K562 (cell line): ENCODE measurements at regions not wholly inside any gene's neighbourhood (a gene's known extent, or its start where the extent isn't known, plus 50 kb on each side); places are given as distances from the start of the nearest gene placed in this dataset.

Source experiments
- ATAC-seq: fragments of 200-7000 bp; cut with Tn5 transposase; 3 replicates; pipeline ENCODE4 v1.9.1; 2020; ENCODE audit warnings: moderate library complexity
- BruUV-seq: library from RNA; stranded (reverse); fragments of 400-500 nt; replicated peaks from 2 replicates; lab custom pipeline; 2021; lab: Mats Ljungman, UMichigan
- CTCF ChIA-PET: fragments of 300-600 bp; formaldehyde crosslinking; extraction: SDS; loops from one replicate; lab custom pipeline; 2021; ENCODE audit warnings: low intra/inter-chr PET ratio; lab: Yijun Ruan, JAX
- POLR2A ChIA-PET: fragments of 300-600, 350-650 bp; sonication (Branson Sonifier 250); formaldehyde crosslinking; extraction: SDS; loops from one replicate; lab custom pipeline; 2021; ENCODE audit warnings: antibody characterized with exemption, inconsistent platforms; lab: Yijun Ruan, JAX
- DNase-seq, 4 experiments: peaks; one replicate each; pipeline versions ENCODE4 v3.0.0 to v3.0.0-alpha.2; 2011 to 2018; ENCODE audit warnings: low spot score in 3 of 4, mixed read lengths in 3 of 4; ENCODE audit errors: extremely low read depth in 1 of 4
- FAIRE-seq: peaks from 2 replicates; lab custom pipeline; 2011; peaks lifted over from hg19 to GRCh38; lab: Jason Lieb, UNC
- H2AFZ ChIP-seq: 2 replicates; pipeline ENCODE4 v1.6.0; 2011; ENCODE audit warnings: low read depth, low read length, control low read depth, inconsistent platforms
- H3K27ac ChIP-seq: fragments of 200-600 bp; 3 replicates; pipeline ENCODE4 v1.8.0; 2011; ENCODE audit warnings: low read depth, mild to moderate bottlenecking, control low read depth, inconsistent platforms, low read length, moderate library complexity, mixed read lengths; ENCODE audit errors: extremely low read depth
- H3K27me3 ChIP-seq, 2 experiments: fragments of 300-600 bp in 1 of 2; 2 replicates in 1 of 2; 3 replicates in 1 of 2; pipeline versions ENCODE4 v1.6.0 to v1.8.0; 2011; ENCODE audit warnings: inconsistent platforms in 2 of 2, low read length in 2 of 2, mild to moderate bottlenecking in 1 of 2, mixed read lengths in 1 of 2, moderate library complexity in 1 of 2; ENCODE audit not compliant: control insufficient read depth in 2 of 2, insufficient read depth in 2 of 2
- H3K36me3 ChIP-seq: fragments of 300-600 bp; 3 replicates; pipeline ENCODE4 v1.8.0; 2011; ENCODE audit warnings: mild to moderate bottlenecking, low read length, inconsistent platforms; ENCODE audit not compliant: control insufficient read depth, insufficient read depth
- H3K4me1 ChIP-seq, 2 experiments: fragments of 200-600 bp in 1 of 2; replicated peaks in 1 of 2; 2 replicates in 1 of 2; 3 replicates in 1 of 2; pipeline versions ENCODE4 v1.5.1 to v1.8.0; 2011; ENCODE audit warnings: inconsistent platforms in 2 of 2, low read length in 2 of 2, mild to moderate bottlenecking in 1 of 2, mixed read lengths in 1 of 2, moderate library complexity in 1 of 2; ENCODE audit not compliant: control insufficient read depth in 2 of 2, insufficient read depth in 2 of 2
- H3K4me2 ChIP-seq: 2 replicates; pipeline ENCODE4 v1.6.1; 2011; ENCODE audit warnings: low read length, control low read depth, inconsistent platforms, mixed read lengths; ENCODE audit not compliant: insufficient read depth
- H3K4me3 ChIP-seq: fragments of 200-600 bp; sonication (generic), shearing (Covaris generic); 2 replicates; pipeline ENCODE4 v1.5.1; 2016; ENCODE audit warnings: control low read depth, inconsistent platforms
- H3K79me2 ChIP-seq: fragments of 200-600 bp; 3 replicates; pipeline ENCODE4 v1.8.0; 2011; ENCODE audit warnings: low read length, inconsistent platforms; ENCODE audit not compliant: control insufficient read depth, insufficient read depth
- H3K9ac ChIP-seq, 2 experiments: 2 replicates each; pipeline versions ENCODE4 v1.6.0 to v1.6.1; 2011; ENCODE audit warnings: low read depth in 2 of 2, low read length in 2 of 2, control low read depth in 1 of 2, inconsistent platforms in 1 of 2, mild to moderate bottlenecking in 1 of 2, mixed read lengths in 1 of 2; ENCODE audit not compliant: insufficient read depth in 1 of 2
- H3K9me1 ChIP-seq: one replicate; pipeline ENCODE4 v1.6.0; 2011; ENCODE audit warnings: inconsistent platforms, mild to moderate bottlenecking, low read length, moderate library complexity; ENCODE audit not compliant: control insufficient read depth, insufficient read depth
- H3K9me3 ChIP-seq: replicated peaks from 2 replicates; pipeline ENCODE4 v1.5.1; 2011; ENCODE audit warnings: low read depth, low read length, inconsistent platforms; ENCODE audit not compliant: control insufficient read depth, insufficient read depth
- H4K20me1 ChIP-seq: replicated peaks from 2 replicates; pipeline ENCODE4 v1.6.1; 2011; ENCODE audit warnings: low read length, inconsistent platforms, mixed read lengths; ENCODE audit not compliant: control insufficient read depth, insufficient read depth
- COPS2 ChIP-seq: fragments of 450-650 bp; conservative IDR thresholded peaks from 2 replicates; pipeline ENCODE4 v1.6.1; 2016; ENCODE audit warnings: mild to moderate bottlenecking, moderate library complexity
- CREM ChIP-seq: IDR thresholded peaks from 2 replicates; pipeline ENCODE4 v1.6.1; 2014; ENCODE audit warnings: antibody characterized with exemption, low read depth
- NFYB ChIP-seq: IDR thresholded peaks from 2 replicates; pipeline ENCODE4 v1.6.1; 2011; ENCODE audit warnings: mild to moderate bottlenecking, moderate library complexity; ENCODE audit not compliant: insufficient read length; ENCODE audit errors: extremely low read depth
- PHB ChIP-seq: fragments of 250-450 bp; sonication (Bioruptor Pico); IDR thresholded peaks from 2 replicates; pipeline ENCODE4 v1.5.0; 2021
- THRAP3 ChIP-seq: fragments of 450-650 bp; IDR thresholded peaks from 2 replicates; pipeline ENCODE4 v1.6.1; 2016; ENCODE audit warnings: mild to moderate bottlenecking, inconsistent platforms, borderline replicate concordance
- ZFPM2 ChIP-seq: fragments of 250-450 bp; sonication (Bioruptor Pico); IDR thresholded peaks from 2 replicates; pipeline ENCODE4 v1.5.1; 2022; ENCODE audit warnings: mild to moderate bottlenecking
- WGBS: fragments of 100-300 bp; shearing (Covaris generic); methylation state at CpG from one replicate; pipeline ENCODE4 v1.1.6; 2016; ENCODE audit warnings: low coverage, mixed read lengths; ENCODE audit not compliant: insufficient coverage; ENCODE audit errors: missing lambda C conversion rate; 5-methylcytosine and 5-hydroxymethylcytosine counted together
- in situ Hi-C: fragments of 300-500 bp; cut with MboI; formaldehyde crosslinking; loops from 4 replicates; pipeline ENCODE4 v1.15.0; 2018; ENCODE audit warnings: inconsistent platforms, mixed read lengths
- intact Hi-C: fragments of 100-400 bp; cut with micrococcal nuclease; formaldehyde crosslinking; loops from 2 replicates; pipeline ENCODE4 v1.14.2; 2022

DNA sequence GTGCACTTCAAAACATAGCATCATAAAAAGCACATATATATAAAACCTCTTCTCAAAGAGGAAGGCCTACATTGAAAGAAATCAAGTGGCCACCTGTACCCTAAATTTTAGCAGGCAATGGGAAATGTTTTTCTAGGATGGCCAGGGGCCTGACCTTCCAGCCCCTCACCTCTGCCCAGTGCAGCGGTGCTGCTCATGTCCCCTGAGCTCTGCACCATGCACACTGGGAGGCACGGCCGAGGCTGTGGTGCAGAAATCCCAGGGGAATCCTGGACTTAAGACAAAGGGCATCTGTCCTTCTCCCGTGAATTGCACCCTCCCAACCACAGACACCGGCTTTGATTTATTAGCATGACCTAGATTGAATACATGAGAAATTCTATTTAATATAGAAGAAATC, 551.4 kb downstream of the GLRX3 start:
- Histone ChIP-seq H3K4me2 (no peak overlapping the region), H3K4me3 (no peak overlapping the region), H3K27me3 (no peaks in the 10 kb centered on the region), H3K9ac (no peak overlapping the region), H4K20me1 (no peaks in the 10 kb centered on the region), H3K9me3 (no peaks in the 10 kb centered on the region), H3K27ac (no peak overlapping the region), H3K36me3 (no peaks in the 10 kb centered on the region), H2AFZ (no peak overlapping the region), H3K4me1 (no peaks in the 10 kb centered on the region), H3K79me2 (no peaks in the 10 kb centered on the region), H3K9me1 (no peaks in the 10 kb centered on the region)
- in situ Hi-C loops = no loop called here
- ATAC-seq (no peak), FAIRE-seq (no peak), DNase-seq (no peak)
- BruUV-seq = no TSS peak
- ChIA-PET CTCF (no interaction called here), POLR2A (no interaction called here)
- intact Hi-C loops = loop anchor here (5.0 to 10.0 kb wide), 2 partner anchors 1100 to 1187 kb away; no protein-coding TSS in a partner anchor
- 3% methylated on average over 5 of the region's 5 CpGs for WGBS
- TF ChIP-seq ZFPM2 (CRISPR knock-in tag) = no peak
- no peak for TF ChIP-seq THRAP3
- no peak for TF ChIP-seq NFYB
- no peak for TF ChIP-seq CREM
- TF ChIP-seq COPS2 = no peak
- no peak for TF ChIP-seq PHB (CRISPR knock-in tag)
